Neuronal stem cell (in vitro differentiated cells): ENCODE measurements at regions not wholly inside any gene's neighbourhood (a gene's known extent, or its start where the extent isn't known, plus 50 kb on each side); places are given as distances from the start of the nearest gene placed in this dataset.
A peak's percentile ranks its signal among the peaks of the same experiment; 100 is the strongest.

Source experiments
- DNase-seq: peaks from one replicate; pipeline ENCODE4 v3.0.0-alpha.2; 2013; ENCODE audit warnings: low spot score
- H2AFZ ChIP-seq: one replicate; pipeline ENCODE4 v1.6.1; 2013; ENCODE audit warnings: mild to moderate bottlenecking, low read length, inconsistent platforms
- H2AK5ac ChIP-seq: 2 replicates; pipeline ENCODE4 v1.6.1; 2013; ENCODE audit warnings: low read depth, mild to moderate bottlenecking, inconsistent platforms, low read length, moderate library complexity, mixed read lengths
- H2BK120ac ChIP-seq: 2 replicates; pipeline ENCODE4 v1.6.1; 2013; ENCODE audit warnings: low read depth, mild to moderate bottlenecking, inconsistent platforms, low read length, moderate library complexity, mixed read lengths
- H2BK12ac ChIP-seq: one replicate; pipeline ENCODE4 v1.6.1; 2013; ENCODE audit warnings: low read length, inconsistent platforms
- H2BK15ac ChIP-seq: 2 replicates; pipeline ENCODE4 v1.6.1; 2013; ENCODE audit warnings: mild to moderate bottlenecking, low read length, inconsistent platforms, mixed read lengths
- H2BK5ac ChIP-seq: one replicate; pipeline ENCODE4 v1.6.1; 2013; ENCODE audit warnings: inconsistent platforms, mild to moderate bottlenecking, low read length, moderate library complexity
- H3K14ac ChIP-seq: one replicate; pipeline ENCODE4 v1.6.1; 2013; ENCODE audit warnings: low read length, inconsistent platforms
- H3K18ac ChIP-seq: 2 replicates; pipeline ENCODE4 v1.6.1; 2013; ENCODE audit warnings: low read length, inconsistent platforms
- H3K23ac ChIP-seq: 2 replicates; pipeline ENCODE4 v1.6.1; 2013; ENCODE audit warnings: low read depth, mild to moderate bottlenecking, mixed read lengths, low read length, inconsistent platforms; ENCODE audit not compliant: poor library complexity
- H3K27ac ChIP-seq: replicated peaks from 3 replicates; pipeline ENCODE4 v1.5.1; 2013; ENCODE audit warnings: low read length, inconsistent platforms
- H3K27me3 ChIP-seq, 3 experiments: 2 replicates each; pipeline ENCODE4 v1.6.1; 2013; ENCODE audit warnings: low read length in 3 of 3, mild to moderate bottlenecking in 2 of 3, inconsistent platforms in 1 of 3, low read depth in 1 of 3, mixed read lengths in 1 of 3, moderate library complexity in 1 of 3; ENCODE audit not compliant: control insufficient read depth in 3 of 3, insufficient read depth in 3 of 3
- H3K36me3 ChIP-seq, 2 donors: replicated peaks in 1 of 2; 2 replicates each; pipeline ENCODE4 v1.6.1; 2013; ENCODE audit warnings: low read length in 2 of 2; ENCODE audit not compliant: control insufficient read depth in 2 of 2, insufficient read depth in 2 of 2
- H3K4ac ChIP-seq: 2 replicates; pipeline ENCODE4 v1.6.1; 2013; ENCODE audit warnings: inconsistent platforms, mild to moderate bottlenecking, low read length, moderate library complexity
- H3K4me1 ChIP-seq, 2 donors: 1 replicate in 1 of 2; 2 replicates in 1 of 2; pipeline ENCODE4 v1.6.1; 2013; ENCODE audit warnings: low read length in 2 of 2, low read depth in 1 of 2; ENCODE audit not compliant: control insufficient read depth in 2 of 2, insufficient read depth in 1 of 2
- H3K4me2 ChIP-seq: one replicate; pipeline ENCODE4 v1.6.1; 2013; ENCODE audit warnings: mild to moderate bottlenecking, low read length, inconsistent platforms; ENCODE audit not compliant: insufficient read depth, poor library complexity, severe bottlenecking
- H3K4me3 ChIP-seq, 2 donors: 2 replicates each; pipeline ENCODE4 v1.5.1; 2013; ENCODE audit warnings: low read length in 2 of 2, mild to moderate bottlenecking in 2 of 2, inconsistent platforms in 1 of 2, moderate library complexity in 1 of 2
- H3K79me1 ChIP-seq: one replicate; pipeline ENCODE4 v1.6.1; 2013; ENCODE audit warnings: low read depth, mild to moderate bottlenecking, inconsistent platforms, low read length, moderate library complexity
- H3K9ac ChIP-seq: one replicate; pipeline ENCODE4 v1.6.1; 2013; ENCODE audit warnings: mild to moderate bottlenecking, low read depth, low read length, inconsistent platforms; ENCODE audit not compliant: poor library complexity
- H3K9me3 ChIP-seq, 2 donors: replicated peaks in 1 of 2; 2 replicates each; pipeline versions ENCODE3 to v1.6.1; 2013; ENCODE audit warnings: low read length in 2 of 2, mild to moderate bottlenecking in 2 of 2, inconsistent platforms in 1 of 2, low read depth in 1 of 2, mixed read lengths in 1 of 2, moderate library complexity in 1 of 2; ENCODE audit not compliant: control insufficient read depth in 2 of 2, insufficient read depth in 1 of 2
- H4K8ac ChIP-seq: one replicate; pipeline ENCODE4 v1.6.1; 2013; ENCODE audit warnings: low read depth, mild to moderate bottlenecking, inconsistent platforms, low read length, moderate library complexity
- H4K91ac ChIP-seq: one replicate; pipeline ENCODE4 v1.6.1; 2013; ENCODE audit warnings: low read length, low read depth, mild to moderate bottlenecking, inconsistent platforms; ENCODE audit not compliant: poor library complexity
- WGBS, 2 donors: extraction: QIAGEN DNeasy Blood & Tissue Kit; methylation state at CpG; one replicate each; pipeline ENCODE4 v1.1.7; 2013; ENCODE audit warnings: missing lambda C conversion rate in 2 of 2, mixed read lengths in 1 of 2; ENCODE audit not compliant: insufficient read length in 2 of 2, insufficient replicate concordance in 1 of 2; ENCODE audit errors: extremely low coverage in 2 of 2; 5-methylcytosine and 5-hydroxymethylcytosine counted together

- H3K4me3 ChIP-seq = no peak overlapping the region
- H2AK5ac ChIP-seq = no peak overlapping the region
- no peak overlapping the region for H3K9ac ChIP-seq
- H2BK120ac ChIP-seq = no peak overlapping the region
- DNase-seq = no peak
- no peak overlapping the region for H4K91ac ChIP-seq
- WGBS, 2 donors = no CpG with 5 or more reads among the region's 6 CpGs
- no peak overlapping the region for H3K23ac ChIP-seq
- H3K18ac ChIP-seq = no peak overlapping the region
- H3K4ac ChIP-seq = no peak overlapping the region
- no peak overlapping the region for H2BK12ac ChIP-seq
- no peaks in the 10 kb centered on the region for H3K36me3 ChIP-seq
- peaks cover 3 to 7% of the 10 kb centered on the region in 2 donors for H3K9me3 ChIP-seq
- peaks cover 10 to 22% of the 10 kb centered on the region in 2 donors for H3K4me1 ChIP-seq
- H3K79me1 ChIP-seq = no peaks in the 10 kb centered on the region
- peak overlapping the region; percentile 64 for H2BK15ac ChIP-seq
- H2AFZ ChIP-seq = no peak overlapping the region
- H3K14ac ChIP-seq = no peak overlapping the region
- no peak overlapping the region for H4K8ac ChIP-seq
- H3K4me2 ChIP-seq = no peak overlapping the region
- H3K27ac ChIP-seq = no peak overlapping the region
- H3K27me3 ChIP-seq = no peaks in the 10 kb centered on the region
- no peak overlapping the region for H2BK5ac ChIP-seq
Measured at GRCh38 chr12:111283521-111283920, 85.4 kb downstream of the PHETA1 start.

- WGBS, 2 donors = no CpG with 5 or more reads among the region's 9 CpGs
- Histone ChIP-seq H3K14ac (no peak overlapping the region), H3K27me3 (no peaks in the 10 kb centered on the region), H3K27ac (no peak overlapping the region), H3K18ac (no peak overlapping the region), H3K23ac (peak overlapping the region; percentile 19), H2BK120ac (no peak overlapping the region), H2BK5ac (no peak overlapping the region), H3K79me1 (no peaks in the 10 kb centered on the region), H3K4me2 (no peak overlapping the region), H3K4ac (no peak overlapping the region), H4K8ac (no peak overlapping the region), H2BK12ac (no peak overlapping the region), H3K36me3 (no peaks in the 10 kb centered on the region), H2BK15ac (no peak overlapping the region), H3K9me3 (peaks cover 4 to 7% of the 10 kb centered on the region in 2 donors), H2AFZ (no peak overlapping the region), H3K4me3 (no peak overlapping the region), H2AK5ac (no peak overlapping the region), H3K4me1 (peaks cover 0 to 2% of the 10 kb centered on the region in 2 donors), H3K9ac (no peak overlapping the region), H4K91ac (no peak overlapping the region)
- DNase-seq = no peak
Measured at GRCh38 chr12:111277570-111277969, 91.3 kb downstream of the PHETA1 start.

GRCh38 chr12:111276146-111276545 lies 92.7 kb downstream of the PHETA1 start:
- H3K9ac ChIP-seq = no peak overlapping the region
- no peak overlapping the region for H4K91ac ChIP-seq
- no peak overlapping the region for H3K4ac ChIP-seq
- H2AFZ ChIP-seq = no peak overlapping the region
- no peak overlapping the region for H2AK5ac ChIP-seq
- H2BK15ac ChIP-seq = no peak overlapping the region
- no peak for DNase-seq
- no peak overlapping the region for H3K23ac ChIP-seq
- no peak overlapping the region for H3K14ac ChIP-seq
- H2BK120ac ChIP-seq = no peak overlapping the region
- no peak overlapping the region for H3K18ac ChIP-seq
- no peaks in the 10 kb centered on the region for H3K27me3 ChIP-seq
- no peak overlapping the region for H3K4me3 ChIP-seq
- no peak overlapping the region for H2BK12ac ChIP-seq
- peaks cover 2 to 7% of the 10 kb centered on the region in 2 donors for H3K9me3 ChIP-seq
- H3K79me1 ChIP-seq = no peaks in the 10 kb centered on the region
- no peak overlapping the region for H2BK5ac ChIP-seq
- WGBS, 2 donors = no CpG with 5 or more reads among the region's 5 CpGs
- no peak overlapping the region for H3K27ac ChIP-seq
- no peaks in the 10 kb centered on the region for H3K36me3 ChIP-seq
- H3K4me1 ChIP-seq = peaks cover 0 to 2% of the 10 kb centered on the region in 2 donors
- no peak overlapping the region for H3K4me2 ChIP-seq
- H4K8ac ChIP-seq = no peak overlapping the region

GRCh38 chr12:111275308-111275707 lies 93.6 kb downstream of the PHETA1 start:
- H3K23ac ChIP-seq = no peak overlapping the region
- H3K4me1 ChIP-seq = peaks cover 0 to 2% of the 10 kb centered on the region in 2 donors
- H3K27ac ChIP-seq = no peak overlapping the region
- H2BK120ac ChIP-seq = no peak overlapping the region
- no peak overlapping the region for H2BK5ac ChIP-seq
- peak overlapping the region; percentile 30 for H3K18ac ChIP-seq
- no peaks in the 10 kb centered on the region for H3K79me1 ChIP-seq
- H3K4ac ChIP-seq = no peak overlapping the region
- no peak overlapping the region for H4K8ac ChIP-seq
- H4K91ac ChIP-seq = no peak overlapping the region
- no peaks in the 10 kb centered on the region for H3K27me3 ChIP-seq
- H3K36me3 ChIP-seq = no peaks in the 10 kb centered on the region
- peaks cover 1 to 2% of the 10 kb centered on the region in 2 donors for H3K9me3 ChIP-seq
- H2AK5ac ChIP-seq = no peak overlapping the region
- no CpG with 5 or more reads among the region's 10 CpGs for WGBS, 2 donors
- no peak for DNase-seq
- no peak overlapping the region for H3K9ac ChIP-seq
- no peak overlapping the region for H2BK12ac ChIP-seq
- H2BK15ac ChIP-seq = no peak overlapping the region
- no peak overlapping the region for H3K14ac ChIP-seq
- H3K4me2 ChIP-seq = no peak overlapping the region
- no peak overlapping the region for H3K4me3 ChIP-seq
- no peak overlapping the region for H2AFZ ChIP-seq
